Astrocyte of the cerebellum (primary cell): ENCODE measurements at regions not wholly inside any gene's neighbourhood (a gene's known extent, or its start where the extent isn't known, plus 50 kb on each side); places are given as distances from the start of the nearest gene placed in this dataset.

Experiments
- DNase-seq: peaks from one replicate; pipeline ENCODE4 v3.0.0-alpha.2; 2011; ENCODE audit warnings: low read depth
- H3K4me3 ChIP-seq: 2 replicates; pipeline ENCODE4 v1.5.1; 2011; ENCODE audit warnings: mild to moderate bottlenecking, low read depth, low read length, moderate library complexity
- in situ Hi-C: cut with HindIII; loops from 2 replicates; pipeline ENCODE4 v1.10.0; 2017; ENCODE audit warnings: low sequenced_read_pairs
- TF ChIP-seq, protein P1 (sequence below): IDR thresholded peaks from 2 replicates; pipeline ENCODE4 v1.5.1; 2012; ENCODE audit warnings: low read length, low read depth, moderate library complexity, mild to moderate bottlenecking; ENCODE audit errors: missing control alignments

DNA sequence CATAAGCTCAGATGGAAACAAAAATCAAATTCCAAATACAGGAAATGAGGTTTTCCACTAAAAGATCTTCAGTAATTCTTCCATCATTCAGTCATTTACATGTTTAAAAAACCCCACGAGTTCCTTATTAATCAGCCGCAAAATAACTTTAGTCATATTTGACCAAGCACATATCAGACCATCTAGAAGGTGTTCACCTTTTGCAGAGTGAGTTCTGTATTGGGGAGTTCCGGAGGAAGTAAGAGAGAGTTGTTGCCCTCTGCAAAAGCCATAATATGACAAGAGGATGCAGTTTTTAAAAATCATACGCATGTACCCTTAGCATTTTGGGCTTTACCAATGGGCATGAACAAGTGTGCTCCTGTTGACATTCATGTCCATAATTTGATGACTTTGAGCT, 61.6 kb downstream of the CCR1 start:
- H3K4me3 ChIP-seq: no peak overlapping the region
- in situ Hi-C loops: no loop called here
- TF ChIP-seq, protein P1, sequence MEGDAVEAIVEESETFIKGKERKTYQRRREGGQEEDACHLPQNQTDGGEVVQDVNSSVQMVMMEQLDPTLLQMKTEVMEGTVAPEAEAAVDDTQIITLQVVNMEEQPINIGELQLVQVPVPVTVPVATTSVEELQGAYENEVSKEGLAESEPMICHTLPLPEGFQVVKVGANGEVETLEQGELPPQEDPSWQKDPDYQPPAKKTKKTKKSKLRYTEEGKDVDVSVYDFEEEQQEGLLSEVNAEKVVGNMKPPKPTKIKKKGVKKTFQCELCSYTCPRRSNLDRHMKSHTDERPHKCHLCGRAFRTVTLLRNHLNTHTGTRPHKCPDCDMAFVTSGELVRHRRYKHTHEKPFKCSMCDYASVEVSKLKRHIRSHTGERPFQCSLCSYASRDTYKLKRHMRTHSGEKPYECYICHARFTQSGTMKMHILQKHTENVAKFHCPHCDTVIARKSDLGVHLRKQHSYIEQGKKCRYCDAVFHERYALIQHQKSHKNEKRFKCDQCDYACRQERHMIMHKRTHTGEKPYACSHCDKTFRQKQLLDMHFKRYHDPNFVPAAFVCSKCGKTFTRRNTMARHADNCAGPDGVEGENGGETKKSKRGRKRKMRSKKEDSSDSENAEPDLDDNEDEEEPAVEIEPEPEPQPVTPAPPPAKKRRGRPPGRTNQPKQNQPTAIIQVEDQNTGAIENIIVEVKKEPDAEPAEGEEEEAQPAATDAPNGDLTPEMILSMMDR: no peak
- no peak for DNase-seq

DNA sequence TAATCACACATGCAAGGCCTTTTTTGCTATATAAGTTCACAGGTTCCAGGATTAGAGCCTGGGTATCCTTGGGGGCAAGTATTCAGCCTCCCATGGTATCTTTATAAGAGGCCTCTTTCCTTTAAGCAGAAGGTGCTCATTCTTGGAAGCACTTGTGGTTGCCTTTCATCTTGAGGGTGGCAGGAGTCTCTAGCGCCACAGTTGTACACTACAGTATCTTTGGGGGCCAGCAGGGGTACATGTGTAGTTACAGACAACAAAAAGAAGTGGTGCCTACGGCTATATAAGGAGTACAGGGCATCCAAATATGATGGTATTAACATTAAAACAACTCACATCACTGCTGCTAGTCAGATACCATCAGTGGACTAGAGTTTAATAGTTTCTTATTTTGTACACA, 62.1 kb downstream of the CCR1 start:
- no peak for DNase-seq
- in situ Hi-C loops: no loop called here
- no peak overlapping the region for H3K4me3 ChIP-seq
- TF ChIP-seq, protein P1: no peak

DNA sequence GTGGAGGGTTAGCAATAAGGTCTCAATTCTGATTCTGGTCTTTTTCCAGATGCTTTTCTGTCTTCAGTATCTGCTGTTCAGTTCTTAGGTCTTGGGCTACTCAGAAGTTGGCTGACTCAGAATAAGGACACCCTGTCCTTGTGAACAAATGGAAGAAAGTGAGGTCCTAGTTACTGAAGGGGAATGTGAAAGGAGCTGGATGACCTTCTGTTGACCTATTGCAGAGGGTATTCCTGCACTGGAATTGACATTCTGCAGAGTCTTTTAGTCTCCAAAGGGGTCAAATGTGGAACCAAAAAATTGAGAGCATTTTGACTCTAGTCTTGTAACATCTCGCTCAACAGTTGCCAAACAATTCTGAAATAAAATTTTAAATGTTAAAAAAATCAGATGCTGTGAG, 63.0 kb downstream of the CCR1 start:
- no peak for DNase-seq
- in situ Hi-C loops: no loop called here
- TF ChIP-seq, protein P1: no peak
- no peak overlapping the region for H3K4me3 ChIP-seq

DNA sequence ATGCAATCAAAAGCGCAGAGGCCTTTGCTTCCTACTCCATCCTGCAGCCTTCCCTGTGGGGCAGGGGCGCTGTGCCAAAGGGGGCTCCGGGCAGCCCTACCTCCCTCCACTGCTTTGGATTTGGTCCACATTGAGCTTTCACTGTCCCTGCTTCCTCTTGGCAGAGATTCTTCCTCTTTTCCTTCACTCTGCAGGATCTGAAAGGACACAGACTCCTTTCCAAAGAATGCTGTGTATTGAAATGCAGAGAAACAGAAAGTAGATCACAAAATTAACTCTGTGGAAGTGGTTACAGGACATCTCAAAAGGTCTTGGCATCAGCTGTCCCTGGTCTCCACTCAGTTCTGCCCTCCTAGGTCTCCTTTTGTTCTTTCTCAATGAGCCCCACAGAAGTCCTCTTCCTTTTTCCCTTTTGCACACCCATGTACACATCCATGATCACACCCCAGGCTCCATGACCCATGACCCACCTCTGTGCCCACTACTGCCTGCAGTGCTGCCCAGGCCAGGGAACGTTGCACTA, 64.1 kb downstream of the CCR1 start:
- in situ Hi-C loops: no loop called here
- no peak overlapping the region for H3K4me3 ChIP-seq
- TF ChIP-seq, protein P1: no peak
- no peak for DNase-seq

DNA sequence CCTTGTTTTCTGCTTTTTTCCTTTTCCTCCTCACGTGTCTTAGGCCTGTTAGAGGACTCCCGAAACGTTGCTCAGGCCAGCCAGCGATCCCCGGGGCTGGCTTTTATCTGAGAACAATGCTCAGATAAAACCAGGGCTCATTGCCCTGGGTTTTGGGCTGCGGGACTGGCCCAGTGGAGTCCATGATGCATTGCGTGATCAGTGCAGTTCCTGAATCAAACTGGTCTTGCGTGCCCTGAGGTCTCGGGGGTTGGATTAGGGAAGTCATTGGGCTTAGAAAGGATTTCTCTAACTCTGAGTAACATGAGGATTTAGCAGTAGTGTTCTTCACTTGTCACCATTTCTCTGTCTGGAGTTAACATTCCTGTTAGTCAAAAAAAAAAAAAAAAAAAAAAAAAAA, 66.3 kb downstream of the CCR1 start:
- DNase-seq: no peak
- no peak overlapping the region for H3K4me3 ChIP-seq
- in situ Hi-C loops: no loop called here
- TF ChIP-seq, protein P1: no peak

DNA sequence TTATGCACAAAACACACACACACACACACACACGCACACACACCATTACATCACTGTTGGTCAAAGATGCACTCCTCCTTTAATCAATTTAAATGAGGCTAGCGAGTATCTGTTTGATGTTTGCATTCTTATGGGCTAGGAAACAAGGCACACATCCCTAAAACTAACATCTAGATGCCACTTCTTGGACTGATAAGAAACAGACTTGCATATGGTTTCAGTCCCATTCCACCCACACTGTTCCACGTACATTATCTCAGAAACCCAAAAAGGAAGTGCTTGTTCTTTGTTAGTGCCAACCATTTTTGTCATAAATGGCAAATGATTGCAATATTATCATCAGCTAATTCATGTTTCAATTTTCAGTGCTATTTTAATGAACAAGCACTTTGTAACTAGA, 69.5 kb downstream of the CCR1 start:
- in situ Hi-C loops: no loop called here

More for the DNA sequence above, 69.5 kb downstream of the CCR1 start:
- no peak for DNase-seq
- TF ChIP-seq, protein P1: no peak
- H3K4me3 ChIP-seq: no peak overlapping the region
